ENCODE measurements at regions not wholly inside any gene's neighbourhood (a gene's known extent, or its start where the extent isn't known, plus 50 kb on each side); places are given as distances from the start of the nearest gene placed in this dataset.

DNA sequence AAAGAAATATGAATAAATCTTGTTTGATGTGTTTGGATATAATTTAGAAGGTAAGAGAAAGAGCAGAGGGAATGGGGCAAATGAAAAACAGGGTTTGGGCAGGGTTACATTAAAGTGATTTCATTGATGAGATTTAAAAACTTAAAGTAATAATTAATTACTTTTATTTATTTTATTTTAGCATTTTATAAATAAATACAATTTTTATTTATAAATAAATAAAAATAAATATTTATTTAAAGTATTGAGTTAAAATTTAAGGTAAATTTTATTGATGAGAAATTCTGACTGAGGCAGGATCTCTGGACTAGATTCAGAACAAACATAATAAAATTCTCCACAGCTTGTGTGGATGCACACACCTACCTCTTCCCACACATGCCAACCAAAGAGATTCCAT lies 584.1 kb upstream of the BTBD3 start:
- no peak overlapping the region for H3K27ac ChIP-seq
- no peak overlapping the region for H3K4me3 ChIP-seq (ENCODE audit: low read depth in 1 of 2, low read length in 1 of 2)
- H3K4me1 ChIP-seq (ENCODE audit: control insufficient read depth in 1 of 2, insufficient read depth in 1 of 2, low read depth in 1 of 2, low read length in 1 of 2): no peaks in the 10 kb centered on the region
- H3K36me3 ChIP-seq: no peaks in the 10 kb centered on the region
- H3K27me3 ChIP-seq: no peaks in the 10 kb centered on the region
- TF ChIP-seq, protein P1, sequence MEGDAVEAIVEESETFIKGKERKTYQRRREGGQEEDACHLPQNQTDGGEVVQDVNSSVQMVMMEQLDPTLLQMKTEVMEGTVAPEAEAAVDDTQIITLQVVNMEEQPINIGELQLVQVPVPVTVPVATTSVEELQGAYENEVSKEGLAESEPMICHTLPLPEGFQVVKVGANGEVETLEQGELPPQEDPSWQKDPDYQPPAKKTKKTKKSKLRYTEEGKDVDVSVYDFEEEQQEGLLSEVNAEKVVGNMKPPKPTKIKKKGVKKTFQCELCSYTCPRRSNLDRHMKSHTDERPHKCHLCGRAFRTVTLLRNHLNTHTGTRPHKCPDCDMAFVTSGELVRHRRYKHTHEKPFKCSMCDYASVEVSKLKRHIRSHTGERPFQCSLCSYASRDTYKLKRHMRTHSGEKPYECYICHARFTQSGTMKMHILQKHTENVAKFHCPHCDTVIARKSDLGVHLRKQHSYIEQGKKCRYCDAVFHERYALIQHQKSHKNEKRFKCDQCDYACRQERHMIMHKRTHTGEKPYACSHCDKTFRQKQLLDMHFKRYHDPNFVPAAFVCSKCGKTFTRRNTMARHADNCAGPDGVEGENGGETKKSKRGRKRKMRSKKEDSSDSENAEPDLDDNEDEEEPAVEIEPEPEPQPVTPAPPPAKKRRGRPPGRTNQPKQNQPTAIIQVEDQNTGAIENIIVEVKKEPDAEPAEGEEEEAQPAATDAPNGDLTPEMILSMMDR (IDR thresholded peaks at IDR 0.05): no peak
- no peaks in the 10 kb centered on the region for H3K9me3 ChIP-seq

DNA sequence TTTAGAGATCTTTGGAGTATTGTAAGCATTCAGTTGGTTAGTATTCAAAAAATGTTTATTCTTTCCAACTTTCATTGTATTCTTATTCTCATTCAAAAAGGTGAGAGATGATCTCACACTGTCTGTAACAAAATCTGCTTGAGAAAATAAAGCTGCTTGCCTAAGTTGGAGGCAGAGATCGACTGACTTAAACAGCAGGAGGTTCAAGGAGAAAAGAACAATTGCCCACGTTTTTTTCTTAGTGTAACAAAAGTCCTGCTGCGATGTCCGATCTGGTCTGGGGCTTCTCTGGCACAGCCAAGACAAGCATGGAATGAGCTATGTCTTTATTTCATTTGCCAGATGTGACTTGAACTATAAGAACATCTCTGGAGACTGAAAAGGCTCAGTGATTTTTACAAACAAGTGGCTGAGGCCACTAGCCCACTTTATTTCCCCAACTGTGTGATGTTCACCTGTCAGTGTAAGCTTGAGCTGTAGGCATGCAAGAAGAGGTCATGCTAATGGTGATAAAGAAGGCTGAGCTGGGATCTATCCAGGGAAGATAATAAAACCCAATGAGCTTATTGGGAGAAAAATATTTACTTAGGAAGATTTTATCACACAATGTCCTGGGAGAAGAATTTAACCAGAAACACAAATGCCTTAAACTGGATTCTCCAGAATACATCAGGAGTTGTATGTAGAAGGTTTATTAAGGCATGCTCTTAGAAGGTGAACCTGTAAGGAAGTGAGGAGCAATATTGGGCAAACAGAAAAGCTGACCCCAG lies 580.1 kb upstream of the BTBD3 start:
- TF ChIP-seq, protein P1 (IDR thresholded peaks at IDR 0.05): no peak
- Histone ChIP-seq H3K36me3 (no peaks in the 10 kb centered on the region), H3K27ac (no peak overlapping the region), H3K4me3 (ENCODE audit: low read depth in 1 of 2, low read length in 1 of 2) (no peak overlapping the region), H3K27me3 (no peaks in the 10 kb centered on the region), H3K4me1 (ENCODE audit: control insufficient read depth in 1 of 2, insufficient read depth in 1 of 2, low read depth in 1 of 2, low read length in 1 of 2) (no peaks in the 10 kb centered on the region), H3K9me3 (no peaks in the 10 kb centered on the region)

DNA sequence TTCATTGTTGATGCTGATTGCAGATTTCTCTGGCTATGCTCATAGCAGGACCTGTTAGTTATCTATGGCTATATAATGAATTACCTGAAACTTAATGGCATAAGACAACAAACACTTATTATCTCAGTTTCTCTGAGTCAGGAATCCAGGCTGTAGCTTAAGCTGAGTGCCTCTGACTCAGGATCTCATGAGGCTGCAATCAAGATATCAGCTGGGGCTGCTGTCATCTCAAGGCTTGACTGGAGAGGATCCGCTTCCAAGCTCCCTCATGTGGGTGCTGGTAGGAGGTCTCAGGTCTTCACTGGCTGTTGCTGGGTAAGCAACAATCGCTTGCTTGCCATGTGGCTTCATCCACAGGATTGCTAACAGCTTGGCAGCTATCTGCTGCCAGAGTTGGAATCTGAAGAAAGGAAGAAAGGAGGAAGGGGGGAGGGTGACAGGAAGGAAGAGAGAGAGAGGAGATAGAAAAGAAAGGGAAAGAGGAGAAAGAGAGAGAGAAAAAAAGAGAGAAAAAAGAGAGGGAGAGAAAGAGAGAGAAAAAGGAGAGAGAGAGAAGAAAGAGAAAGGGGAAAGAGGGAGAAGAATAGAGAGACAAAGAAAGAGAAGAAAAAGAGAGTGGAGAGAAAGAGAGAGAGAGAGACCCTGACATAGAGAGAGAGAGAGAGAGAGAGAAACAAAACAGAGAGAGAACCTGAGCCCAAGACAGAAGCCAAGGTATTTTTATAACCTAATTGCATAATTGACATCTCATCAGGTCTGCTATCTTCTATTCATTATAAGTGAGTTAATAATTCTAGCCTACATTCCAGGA lies 579.0 kb upstream of the BTBD3 start:
- TF ChIP-seq, protein P1 (IDR thresholded peaks at IDR 0.05): no peak
- no peaks in the 10 kb centered on the region for H3K9me3 ChIP-seq

DNA sequence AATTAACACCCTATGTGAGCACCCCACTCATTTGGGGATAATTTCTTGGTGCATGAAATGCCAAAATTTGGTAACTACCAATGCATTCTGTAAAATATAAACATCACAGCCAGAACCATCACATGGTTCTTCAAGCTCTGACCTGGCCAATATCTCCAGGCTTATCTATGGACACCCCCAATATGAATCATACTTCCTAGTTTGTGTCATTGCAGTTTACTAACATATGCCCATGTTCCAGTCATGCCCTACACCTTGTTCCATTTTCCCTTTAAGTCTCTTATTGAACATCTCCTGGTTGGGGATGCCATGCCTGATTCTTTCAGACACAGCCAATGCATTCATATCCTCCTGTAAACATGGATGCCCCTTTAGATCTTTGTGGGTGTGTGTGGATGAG lies 572.8 kb upstream of the BTBD3 start:
- Histone ChIP-seq H3K4me1 (ENCODE audit: control insufficient read depth in 1 of 2, insufficient read depth in 1 of 2, low read depth in 1 of 2, low read length in 1 of 2) (no peaks in the 10 kb centered on the region), H3K36me3 (no peaks in the 10 kb centered on the region), H3K27me3 (no peaks in the 10 kb centered on the region), H3K27ac (no peak overlapping the region), H3K9me3 (no peaks in the 10 kb centered on the region), H3K4me3 (ENCODE audit: low read depth in 1 of 2, low read length in 1 of 2) (no peak overlapping the region)
- TF ChIP-seq, protein P1 (IDR thresholded peaks at IDR 0.05): no peak

More for the DNA sequence above, 579.0 kb upstream of the BTBD3 start:
- H3K27ac ChIP-seq: no peak overlapping the region
- H3K36me3 ChIP-seq: no peaks in the 10 kb centered on the region
- H3K27me3 ChIP-seq: no peaks in the 10 kb centered on the region
- no peaks in the 10 kb centered on the region for H3K4me1 ChIP-seq (ENCODE audit: control insufficient read depth in 1 of 2, insufficient read depth in 1 of 2, low read depth in 1 of 2, low read length in 1 of 2)
- H3K4me3 ChIP-seq (ENCODE audit: low read depth in 1 of 2, low read length in 1 of 2): no peak overlapping the region

DNA sequence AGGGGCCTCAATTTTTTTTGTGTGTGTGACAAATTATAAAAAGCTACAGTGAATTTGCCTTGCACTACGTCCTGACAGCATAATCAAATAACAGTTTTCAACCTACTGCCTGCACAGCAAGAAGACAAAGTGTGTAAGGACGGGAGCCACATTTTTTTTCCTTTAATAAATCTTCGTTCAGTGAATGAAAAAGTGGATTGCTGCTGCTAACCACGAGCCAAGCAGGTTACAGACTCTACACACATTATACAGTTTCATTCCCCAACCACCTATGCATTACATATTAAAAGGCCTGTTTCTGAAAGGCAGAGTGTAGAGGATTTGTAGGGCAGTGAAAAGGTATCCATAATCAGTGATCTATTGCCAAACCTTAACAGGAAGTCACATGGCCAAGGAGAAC lies 570.0 kb upstream of the BTBD3 start:
- no peaks in the 10 kb centered on the region for H3K27me3 ChIP-seq

More for the DNA sequence above, 570.0 kb upstream of the BTBD3 start:
- H3K9me3 ChIP-seq: no peaks in the 10 kb centered on the region
- H3K4me1 ChIP-seq (ENCODE audit: control insufficient read depth in 1 of 2, insufficient read depth in 1 of 2, low read depth in 1 of 2, low read length in 1 of 2): no peaks in the 10 kb centered on the region
- H3K36me3 ChIP-seq: no peaks in the 10 kb centered on the region
- TF ChIP-seq, protein P1 (IDR thresholded peaks at IDR 0.05): no peak
- no peak overlapping the region for H3K4me3 ChIP-seq (ENCODE audit: low read depth in 1 of 2, low read length in 1 of 2)
- no peak overlapping the region for H3K27ac ChIP-seq
